ENCODE measurements at regions not wholly inside any gene's neighbourhood (a gene's known extent, or its start where the extent isn't known, plus 50 kb on each side); places are given as distances from the start of the nearest gene placed in this dataset.

DNA sequence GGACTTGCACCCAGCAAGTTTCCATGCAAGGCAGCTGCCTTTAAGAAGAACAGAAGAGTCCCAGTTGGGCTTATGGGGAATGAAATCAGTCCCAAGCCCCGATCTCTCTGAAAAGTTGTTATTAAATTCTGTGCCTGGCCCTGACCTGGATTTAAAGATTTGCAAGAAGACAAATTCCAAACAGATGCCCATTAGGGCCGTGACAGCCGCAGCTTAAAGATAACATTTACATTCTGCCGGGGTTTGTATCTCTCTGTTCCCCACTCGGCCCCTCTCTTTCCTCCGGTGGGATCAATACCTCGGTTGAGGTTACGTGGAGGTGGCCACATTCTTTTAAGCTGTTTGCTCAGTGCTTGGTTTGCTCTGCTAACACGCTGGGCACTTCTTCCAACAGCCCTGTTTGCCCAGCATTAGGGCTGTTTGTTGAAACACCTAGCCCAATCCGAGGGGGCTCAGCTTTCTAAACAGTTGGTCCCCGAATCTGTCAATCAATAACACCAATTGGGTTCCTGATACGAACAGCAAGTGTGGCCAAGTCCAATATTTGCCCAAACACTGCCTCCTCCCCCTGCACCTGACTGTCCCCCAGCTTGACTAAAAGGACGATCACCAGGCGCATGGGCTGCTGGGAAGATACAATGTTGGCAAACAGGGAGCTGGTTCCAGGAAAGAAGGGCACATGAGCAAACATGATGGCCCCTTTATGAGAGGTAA is 108.6 kb downstream of the RPLP1 start:
- no peak overlapping the region for H3K4me3 ChIP-seq (ENCODE audit: control insufficient read depth in 2 of 3, extremely low read depth in 1 of 3, insufficient read depth in 2 of 3, low read depth in 1 of 3, low read length in 3 of 3)
- no peak overlapping the region for H3K9ac ChIP-seq (ENCODE audit: control insufficient read depth, extremely low read depth, insufficient read depth, low read length)
- H3K9me1 ChIP-seq (ENCODE audit: control insufficient read depth, extremely low read depth, insufficient read depth, low read length) = no peaks in the 10 kb centered on the region
- dilution Hi-C loops (cut with MboI; ENCODE audit: extremely low pct_ligation_motif_present, low sequenced_read_pairs) = no loop called here
- no peaks in the 10 kb centered on the region for H3K9me3 ChIP-seq (ENCODE audit: control insufficient read depth, low read depth, low read length)
- H3K79me2 ChIP-seq (ENCODE audit: control insufficient read depth, insufficient read depth, low read length) = no peaks in the 10 kb centered on the region
- no peaks in the 10 kb centered on the region for H3K36me3 ChIP-seq (ENCODE audit: control insufficient read depth in 2 of 2, extremely low read depth in 1 of 2, insufficient read depth in 2 of 2, low read length in 2 of 2)
- no peaks in the 10 kb centered on the region for H4K20me1 ChIP-seq (ENCODE audit: control insufficient read depth, extremely low read depth, insufficient read depth, low read length)
- no peak overlapping the region for H3K27ac ChIP-seq (ENCODE audit: control insufficient read depth, insufficient read depth, low read length)
- TF ChIP-seq, protein P1, sequence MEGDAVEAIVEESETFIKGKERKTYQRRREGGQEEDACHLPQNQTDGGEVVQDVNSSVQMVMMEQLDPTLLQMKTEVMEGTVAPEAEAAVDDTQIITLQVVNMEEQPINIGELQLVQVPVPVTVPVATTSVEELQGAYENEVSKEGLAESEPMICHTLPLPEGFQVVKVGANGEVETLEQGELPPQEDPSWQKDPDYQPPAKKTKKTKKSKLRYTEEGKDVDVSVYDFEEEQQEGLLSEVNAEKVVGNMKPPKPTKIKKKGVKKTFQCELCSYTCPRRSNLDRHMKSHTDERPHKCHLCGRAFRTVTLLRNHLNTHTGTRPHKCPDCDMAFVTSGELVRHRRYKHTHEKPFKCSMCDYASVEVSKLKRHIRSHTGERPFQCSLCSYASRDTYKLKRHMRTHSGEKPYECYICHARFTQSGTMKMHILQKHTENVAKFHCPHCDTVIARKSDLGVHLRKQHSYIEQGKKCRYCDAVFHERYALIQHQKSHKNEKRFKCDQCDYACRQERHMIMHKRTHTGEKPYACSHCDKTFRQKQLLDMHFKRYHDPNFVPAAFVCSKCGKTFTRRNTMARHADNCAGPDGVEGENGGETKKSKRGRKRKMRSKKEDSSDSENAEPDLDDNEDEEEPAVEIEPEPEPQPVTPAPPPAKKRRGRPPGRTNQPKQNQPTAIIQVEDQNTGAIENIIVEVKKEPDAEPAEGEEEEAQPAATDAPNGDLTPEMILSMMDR (optimal IDR thresholded peaks at IDR 0.05 in 1 of 3, IDR thresholded peaks at IDR 0.05 in 1 of 3, conservative IDR thresholded peaks at IDR 0.05 in 1 of 3; ENCODE audit: extremely low read depth in 1 of 3, insufficient read depth in 2 of 3, low read length in 3 of 3) = no peak
- TF ChIP-seq EZH2 (IDR thresholded peaks at IDR 0.05; ENCODE audit: low read length) = no peak
- H3K4me1 ChIP-seq (ENCODE audit: control insufficient read depth, extremely low read depth, insufficient read depth, low read length) = peaks cover 13% of the 10 kb centered on the region
- H2AFZ ChIP-seq (ENCODE audit: control insufficient read depth, low read length) = no peak overlapping the region
- FAIRE-seq (no peak), DNase-seq (ENCODE audit: low read depth, low spot score) (no peak)
- no peak overlapping the region for H3K4me2 ChIP-seq (ENCODE audit: control insufficient read depth, extremely low read depth, insufficient read depth, low read depth, low read length)
- H3K27me3 ChIP-seq (ENCODE audit: control insufficient read depth, extremely low read depth, insufficient read depth, low read length) = peaks cover 17% of the 10 kb centered on the region

DNA sequence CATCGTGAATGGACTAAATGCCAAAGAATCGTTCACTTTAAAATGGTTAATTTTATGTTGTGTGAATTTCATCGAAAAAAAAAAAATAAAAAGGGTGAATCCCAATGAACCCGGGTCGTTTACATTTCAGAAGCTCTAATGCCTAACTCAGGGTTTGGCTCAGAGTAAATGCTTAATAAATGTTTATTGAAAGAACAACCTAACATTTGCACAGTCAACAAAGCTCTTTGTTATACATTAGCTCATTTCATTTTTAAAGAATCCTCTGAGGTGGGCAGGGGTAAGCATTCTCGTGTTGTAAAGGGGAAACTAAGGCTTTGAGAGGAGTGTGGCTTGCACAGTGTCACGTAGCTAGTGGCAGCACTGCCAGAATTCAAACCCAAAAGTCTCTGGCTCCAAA is 109.5 kb downstream of the RPLP1 start:
- H3K4me1 ChIP-seq (ENCODE audit: control insufficient read depth, extremely low read depth, insufficient read depth, low read length) = peaks cover 9% of the 10 kb centered on the region
- no peak overlapping the region for H3K9ac ChIP-seq (ENCODE audit: control insufficient read depth, extremely low read depth, insufficient read depth, low read length)
- peaks cover 18% of the 10 kb centered on the region for H3K27me3 ChIP-seq (ENCODE audit: control insufficient read depth, extremely low read depth, insufficient read depth, low read length)
- H3K9me3 ChIP-seq (ENCODE audit: control insufficient read depth, low read depth, low read length) = no peaks in the 10 kb centered on the region
- H3K27ac ChIP-seq (ENCODE audit: control insufficient read depth, insufficient read depth, low read length) = no peak overlapping the region
- H3K4me2 ChIP-seq (ENCODE audit: control insufficient read depth, extremely low read depth, insufficient read depth, low read depth, low read length) = no peak overlapping the region
- FAIRE-seq (no peak), DNase-seq (ENCODE audit: low read depth, low spot score) (no peak)
- H4K20me1 ChIP-seq (ENCODE audit: control insufficient read depth, extremely low read depth, insufficient read depth, low read length) = no peaks in the 10 kb centered on the region
- H3K4me3 ChIP-seq (ENCODE audit: control insufficient read depth in 2 of 3, extremely low read depth in 1 of 3, insufficient read depth in 2 of 3, low read depth in 1 of 3, low read length in 3 of 3) = no peak overlapping the region
- H3K9me1 ChIP-seq (ENCODE audit: control insufficient read depth, extremely low read depth, insufficient read depth, low read length) = no peaks in the 10 kb centered on the region
- H3K79me2 ChIP-seq (ENCODE audit: control insufficient read depth, insufficient read depth, low read length) = no peaks in the 10 kb centered on the region
- TF ChIP-seq EZH2 (IDR thresholded peaks at IDR 0.05; ENCODE audit: low read length) = no peak
- TF ChIP-seq, protein P1 (optimal IDR thresholded peaks at IDR 0.05 in 1 of 3, IDR thresholded peaks at IDR 0.05 in 1 of 3, conservative IDR thresholded peaks at IDR 0.05 in 1 of 3; ENCODE audit: extremely low read depth in 1 of 3, insufficient read depth in 2 of 3, low read length in 3 of 3) = no peak
- H3K36me3 ChIP-seq (ENCODE audit: control insufficient read depth in 2 of 2, extremely low read depth in 1 of 2, insufficient read depth in 2 of 2, low read length in 2 of 2) = no peaks in the 10 kb centered on the region
- dilution Hi-C loops (cut with MboI; ENCODE audit: extremely low pct_ligation_motif_present, low sequenced_read_pairs) = no loop called here
- no peak overlapping the region for H2AFZ ChIP-seq (ENCODE audit: control insufficient read depth, low read length)

Measured in keratinocyte (primary cell).